Gastrocnemius medialis (tissue), 4 donors: ENCODE measurements at regions not wholly inside any gene's neighbourhood (a gene's known extent, or its start where the extent isn't known, plus 50 kb on each side); places are given as distances from the start of the nearest gene placed in this dataset.

Experiments used
- POLR2A ChIP-seq, 2 donors: fragments of 450-650 bp; IDR thresholded peaks; one replicate each; pipeline ENCODE4 v1.6.1; 2017; ENCODE audit warnings: antibody characterized with exemption in 2 of 2, mild to moderate bottlenecking in 2 of 2, moderate library complexity in 2 of 2
- TF ChIP-seq, protein P1 (sequence below), 5 experiments: fragments of 450-650 bp in 3 of 5; fragments of 200-600 bp in 2 of 5; sonication (generic) in 2 of 5; IDR thresholded peaks in 4 of 5; conservative IDR thresholded peaks in 1 of 5; 1 replicate in 4 of 5; 2 replicates in 1 of 5; pipeline ENCODE4 v1.5.1; 2016 to 2019; ENCODE audit warnings: antibody characterized with exemption in 5 of 5, mild to moderate bottlenecking in 3 of 5, moderate library complexity in 3 of 5

DNA sequence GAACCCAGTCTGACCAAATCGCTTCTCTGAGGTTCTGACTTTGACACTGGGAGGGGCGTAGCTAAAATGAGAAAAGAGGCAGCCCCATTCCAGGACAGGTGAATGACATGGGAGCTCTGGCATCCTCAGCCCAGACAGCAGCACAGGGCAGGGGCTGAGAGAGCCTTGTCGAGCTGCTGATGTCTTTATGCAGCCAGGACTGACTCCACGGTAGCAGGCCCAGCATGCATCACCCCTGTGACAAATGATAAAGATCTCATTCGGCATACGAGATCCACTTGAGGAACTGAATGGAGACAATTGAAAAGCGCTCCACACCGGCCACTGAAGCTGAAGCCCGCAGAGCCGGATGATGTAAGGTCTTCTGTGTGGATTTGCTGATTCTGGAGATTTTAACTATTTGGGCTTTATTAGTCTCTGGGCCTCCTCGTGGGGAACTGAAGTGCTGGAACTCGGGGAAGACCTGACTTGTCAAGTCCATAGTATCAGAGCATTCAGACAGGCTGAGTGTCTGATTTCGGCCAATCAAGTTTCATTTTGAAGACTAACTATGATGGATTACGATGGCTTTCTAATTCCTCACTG lies 56.9 kb upstream of the MAP1LC3B2 start:
- TF ChIP-seq, protein P1, sequence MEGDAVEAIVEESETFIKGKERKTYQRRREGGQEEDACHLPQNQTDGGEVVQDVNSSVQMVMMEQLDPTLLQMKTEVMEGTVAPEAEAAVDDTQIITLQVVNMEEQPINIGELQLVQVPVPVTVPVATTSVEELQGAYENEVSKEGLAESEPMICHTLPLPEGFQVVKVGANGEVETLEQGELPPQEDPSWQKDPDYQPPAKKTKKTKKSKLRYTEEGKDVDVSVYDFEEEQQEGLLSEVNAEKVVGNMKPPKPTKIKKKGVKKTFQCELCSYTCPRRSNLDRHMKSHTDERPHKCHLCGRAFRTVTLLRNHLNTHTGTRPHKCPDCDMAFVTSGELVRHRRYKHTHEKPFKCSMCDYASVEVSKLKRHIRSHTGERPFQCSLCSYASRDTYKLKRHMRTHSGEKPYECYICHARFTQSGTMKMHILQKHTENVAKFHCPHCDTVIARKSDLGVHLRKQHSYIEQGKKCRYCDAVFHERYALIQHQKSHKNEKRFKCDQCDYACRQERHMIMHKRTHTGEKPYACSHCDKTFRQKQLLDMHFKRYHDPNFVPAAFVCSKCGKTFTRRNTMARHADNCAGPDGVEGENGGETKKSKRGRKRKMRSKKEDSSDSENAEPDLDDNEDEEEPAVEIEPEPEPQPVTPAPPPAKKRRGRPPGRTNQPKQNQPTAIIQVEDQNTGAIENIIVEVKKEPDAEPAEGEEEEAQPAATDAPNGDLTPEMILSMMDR (IDR thresholded peaks at IDR 0.05 in 4 of 5, conservative IDR thresholded peaks at IDR 0.05 in 1 of 5): no peak
- TF ChIP-seq POLR2A (IDR thresholded peaks at IDR 0.05): no peak
